MM.1S (cell line): ENCODE measurements at regions not wholly inside any gene's neighbourhood (a gene's known extent, or its start where the extent isn't known, plus 50 kb on each side); places are given as distances from the start of the nearest gene placed in this dataset.

Experiments
- DNase-seq: peaks from one replicate; pipeline ENCODE4 v3.0.0-alpha.2; 2015
- H2AFZ ChIP-seq: fragments of 300-600 bp; sonication (generic); 2 replicates; pipeline ENCODE4 v1.6.0; 2016; ENCODE audit warnings: antibody characterized with exemption, low read length
- H3F3A ChIP-seq: fragments of 300-600 bp; sonication (generic); 2 replicates; pipeline ENCODE4 v1.6.1; 2016; ENCODE audit warnings: mild to moderate bottlenecking, antibody characterized with exemption, low read length, moderate library complexity, mixed read lengths; ENCODE audit not compliant: insufficient read depth
- H3K27ac ChIP-seq: fragments of 300-600 bp; sonication (generic); 2 replicates; pipeline ENCODE4 v1.5.1; 2016; ENCODE audit warnings: mild to moderate bottlenecking, low read length
- H3K27me3 ChIP-seq: fragments of 300-600 bp; sonication (generic); replicated peaks from 2 replicates; pipeline ENCODE4 v1.6.0; 2016; ENCODE audit warnings: low read length; ENCODE audit not compliant: insufficient read depth
- H3K36me3 ChIP-seq: fragments of 300-600 bp; sonication (generic); replicated peaks from 2 replicates; pipeline ENCODE4 v1.6.1; 2016; ENCODE audit warnings: mild to moderate bottlenecking, low read length, mixed read lengths; ENCODE audit not compliant: insufficient read depth
- H3K4me1 ChIP-seq: fragments of 300-600 bp; sonication (generic); 2 replicates; pipeline ENCODE4 v1.6.1; 2016; ENCODE audit warnings: low read length, mixed read lengths
- H3K4me2 ChIP-seq: fragments of 300-600 bp; sonication (generic); 2 replicates; pipeline ENCODE4 v1.6.0; 2016; ENCODE audit warnings: low read depth, low read length
- H3K4me3 ChIP-seq: fragments of 300-600 bp; sonication (generic); 2 replicates; pipeline ENCODE4 v1.5.1; 2016; ENCODE audit warnings: low read length, mixed read lengths
- H3K79me2 ChIP-seq: fragments of 300-600 bp; sonication (generic); 2 replicates; pipeline ENCODE4 v1.6.1; 2016; ENCODE audit warnings: mixed run types, low read length, mixed read lengths
- H3K9ac ChIP-seq: fragments of 300-600 bp; sonication (generic); 2 replicates; pipeline ENCODE4 v1.6.1; 2016; ENCODE audit warnings: low read length, mixed read lengths
- H3K9me2 ChIP-seq: fragments of 300-600 bp; sonication (generic); replicated peaks from 2 replicates; pipeline ENCODE4 v1.6.1; 2016; ENCODE audit warnings: mild to moderate bottlenecking, low read length, mixed read lengths; ENCODE audit not compliant: insufficient read depth
- H3K9me3 ChIP-seq: fragments of 300-600 bp; sonication (generic); replicated peaks from 2 replicates; pipeline ENCODE4 v1.6.1; 2016; ENCODE audit warnings: mild to moderate bottlenecking, low read length, mixed read lengths; ENCODE audit not compliant: insufficient read depth
- H4K20me1 ChIP-seq: fragments of 300-600 bp; sonication (generic); 2 replicates; pipeline ENCODE4 v1.6.1; 2016; ENCODE audit warnings: mild to moderate bottlenecking, low read length, moderate library complexity, mixed read lengths; ENCODE audit not compliant: insufficient read depth
- CTCF ChIP-seq: fragments of 300-600 bp; sonication (generic); IDR thresholded peaks from 2 replicates; pipeline ENCODE4 v1.5.1; 2016; ENCODE audit warnings: antibody characterized with exemption, low read length, mixed read lengths
- EZH2 ChIP-seq: fragments of 300-600 bp; sonication (generic); optimal IDR thresholded peaks from 2 replicates; pipeline ENCODE3; 2017; ENCODE audit warnings: low read depth, mild to moderate bottlenecking, antibody characterized with exemption, low read length, mixed read lengths
- EZH2phosphoT487 ChIP-seq: fragments of 300-600 bp; sonication (generic); IDR thresholded peaks from 2 replicates; pipeline ENCODE4 v1.6.1; 2018; ENCODE audit warnings: antibody characterized with exemption, low read length

- Histone ChIP-seq H3K9me2 (no peaks in the 10 kb centered on the region), H3K9ac (no peak overlapping the region), H2AFZ (no peak overlapping the region), H4K20me1 (no peaks in the 10 kb centered on the region), H3K4me1 (no peaks in the 10 kb centered on the region), H3K79me2 (no peaks in the 10 kb centered on the region), H3K27me3 (no peaks in the 10 kb centered on the region), H3K4me3 (no peak overlapping the region), H3K36me3 (no peaks in the 10 kb centered on the region), H3F3A (no peaks in the 10 kb centered on the region), H3K27ac (no peak overlapping the region), H3K9me3 (no peaks in the 10 kb centered on the region), H3K4me2 (no peak overlapping the region)
- DNase-seq: no peak
- TF ChIP-seq EZH2 (no peak), CTCF (no peak), EZH2phosphoT487 (no peak)
These were observed 68.8 kb downstream of the PMAIP1 start for GRCh38 chr18:59968583-59968982.

- Histone ChIP-seq H3K4me1 (no peaks in the 10 kb centered on the region), H3F3A (no peaks in the 10 kb centered on the region), H4K20me1 (no peaks in the 10 kb centered on the region), H3K36me3 (no peaks in the 10 kb centered on the region), H3K9ac (no peak overlapping the region), H3K4me2 (no peak overlapping the region), H2AFZ (no peak overlapping the region), H3K27ac (no peak overlapping the region), H3K27me3 (no peaks in the 10 kb centered on the region), H3K4me3 (no peak overlapping the region), H3K79me2 (no peaks in the 10 kb centered on the region), H3K9me3 (no peaks in the 10 kb centered on the region), H3K9me2 (no peaks in the 10 kb centered on the region)
- TF ChIP-seq CTCF (no peak), EZH2 (no peak), EZH2phosphoT487 (no peak)
- no peak for DNase-seq
These were observed 68.1 kb downstream of the PMAIP1 start for GRCh38 chr18:59967878-59968277.

GRCh38 chr18:59966913-59967312 lies 67.1 kb downstream of the PMAIP1 start:
- Histone ChIP-seq H3K36me3 (no peaks in the 10 kb centered on the region), H3F3A (no peaks in the 10 kb centered on the region), H3K9me2 (no peaks in the 10 kb centered on the region), H3K27ac (no peak overlapping the region), H3K9me3 (no peaks in the 10 kb centered on the region), H3K9ac (no peak overlapping the region), H3K79me2 (no peaks in the 10 kb centered on the region), H3K4me1 (no peaks in the 10 kb centered on the region), H4K20me1 (no peaks in the 10 kb centered on the region), H2AFZ (no peak overlapping the region), H3K4me3 (no peak overlapping the region), H3K27me3 (no peaks in the 10 kb centered on the region), H3K4me2 (no peak overlapping the region)
- DNase-seq: no peak
- TF ChIP-seq CTCF (no peak), EZH2phosphoT487 (no peak)
